Neural cell (in vitro differentiated cells): ENCODE measurements at regions not wholly inside any gene's neighbourhood (a gene's known extent, or its start where the extent isn't known, plus 50 kb on each side); places are given as distances from the start of the nearest gene placed in this dataset.

Experiments used
- CTCF ChIP-seq: fragments of 450-650 bp; IDR thresholded peaks from 2 replicates; pipeline ENCODE4 v1.5.1; 2014; ENCODE audit warnings: antibody characterized with exemption, mild to moderate bottlenecking, moderate library complexity; ENCODE audit not compliant: poor library complexity, severe bottlenecking
- EZH2 ChIP-seq: fragments of 200-600, 300-800 bp; shearing (Covaris generic), sonication (generic); IDR thresholded peaks from 2 replicates; pipeline ENCODE4 v1.6.1; 2014; ENCODE audit warnings: antibody characterized with exemption, low read length, borderline replicate concordance, mild to moderate bottlenecking; ENCODE audit not compliant: insufficient read depth, poor library complexity, severe bottlenecking
- MXI1 ChIP-seq: fragments of 450-650 bp; conservative IDR thresholded peaks from 2 replicates; pipeline ENCODE4 v1.6.1; 2014; ENCODE audit warnings: antibody characterized with exemption, mild to moderate bottlenecking; ENCODE audit not compliant: poor library complexity, severe bottlenecking
- POLR2AphosphoS5 ChIP-seq: IDR thresholded peaks from 2 replicates; pipeline ENCODE4 v1.6.1; 2012
- RAD21 ChIP-seq: fragments of 450-650 bp; conservative IDR thresholded peaks from 2 replicates; pipeline ENCODE4 v1.6.1; 2014; ENCODE audit warnings: antibody characterized with exemption, mild to moderate bottlenecking, moderate library complexity
- TAF1 ChIP-seq: IDR thresholded peaks from 2 replicates; pipeline ENCODE4 v1.6.1; 2012; ENCODE audit warnings: low read depth

DNA sequence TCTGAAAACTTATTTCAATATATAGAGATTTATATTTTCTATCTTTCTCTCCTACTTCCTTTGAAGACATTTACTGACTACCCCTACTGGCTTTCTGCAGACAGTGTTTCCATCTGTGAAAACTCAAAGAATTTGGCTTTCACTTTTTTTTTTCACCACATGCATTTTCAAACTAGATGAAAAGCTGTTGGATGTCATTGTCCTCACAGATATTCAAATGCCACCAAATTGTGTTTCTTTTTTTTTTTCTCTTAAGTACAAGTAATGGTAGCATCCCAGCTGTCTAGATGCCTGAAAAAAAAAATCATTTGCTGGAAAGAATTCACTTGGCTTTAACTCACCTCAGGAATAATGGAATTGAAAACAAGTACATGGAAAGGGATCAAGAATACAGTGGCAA is 2258.6 kb upstream of the ACO1 start:
- TF ChIP-seq TAF1: no peak
- TF ChIP-seq EZH2: no peak
- TF ChIP-seq RAD21: no peak
- no peak for TF ChIP-seq CTCF
- TF ChIP-seq POLR2AphosphoS5: no peak
- TF ChIP-seq MXI1: no peak
